CD4-positive, alpha-beta T cell (primary cell): ENCODE measurements at regions not wholly inside any gene's neighbourhood (a gene's known extent, or its start where the extent isn't known, plus 50 kb on each side); places are given as distances from the start of the nearest gene placed in this dataset.
"Not testable (repeated sequence)": the region's sequence is repeated elsewhere in the genome, so short reads cannot be mapped to it uniquely, and the experiment has no call there.

Experiments used
- ATAC-seq: fragments of 200-7000 bp; cut with Tn5 transposase; one replicate; pipeline ENCODE4 v1.10.0; 2022; ENCODE audit warnings: mild to moderate bottlenecking; ENCODE audit not compliant: poor library complexity
- CTCF ChIA-PET: fragments of 350-600 bp; sonication (Branson Sonifier 250); formaldehyde crosslinking; loops from one replicate; lab custom pipeline; 2021; ENCODE audit warnings: antibody characterized with exemption, inconsistent platforms; lab: Charles Lee
- POLR2A ChIA-PET: fragments of 350-600 bp; sonication (Branson Sonifier 250); formaldehyde crosslinking; loops from one replicate; lab custom pipeline; 2021; ENCODE audit warnings: antibody characterized with exemption, inconsistent platforms; lab: Charles Lee
- DNase-seq, 14 experiments: peaks; one replicate each; pipeline ENCODE4 v3.0.0-alpha.2; 2013 to 2020; ENCODE audit warnings: mixed read lengths in 2 of 14
- H3K27ac ChIP-seq, 2 donors: one replicate each; pipeline versions ENCODE4 v1.5.1 to v1.7.0; 2013; ENCODE audit warnings: low read length in 2 of 2, low read depth in 1 of 2, mild to moderate bottlenecking in 1 of 2
- H3K27me3 ChIP-seq, 2 experiments: 1 replicate in 1 of 2; 2 replicates in 1 of 2; pipeline versions ENCODE4 v1.6.1 to v1.7.0; 2013; ENCODE audit warnings: low read length in 2 of 2, control low read depth in 1 of 2, mild to moderate bottlenecking in 1 of 2, moderate library complexity in 1 of 2; ENCODE audit not compliant: insufficient read depth in 2 of 2, control insufficient read depth in 1 of 2
- H3K36me3 ChIP-seq: one replicate; pipeline ENCODE4 v1.6.1; 2013; ENCODE audit warnings: low read length, control low read depth; ENCODE audit not compliant: insufficient read depth
- H3K4me1 ChIP-seq: one replicate; pipeline ENCODE4 v1.6.1; 2013; ENCODE audit warnings: low read length, control low read depth; ENCODE audit not compliant: insufficient read depth
- H3K4me3 ChIP-seq: one replicate; pipeline ENCODE4 v1.5.1; 2013; ENCODE audit warnings: mild to moderate bottlenecking, low read length, moderate library complexity
- H3K9me3 ChIP-seq, 2 experiments: 1 replicate in 1 of 2; 2 replicates in 1 of 2; pipeline versions ENCODE4 v1.6.1 to v1.7.0; 2013; ENCODE audit warnings: low read length in 2 of 2, mild to moderate bottlenecking in 2 of 2, control low read depth in 1 of 2, moderate library complexity in 1 of 2; ENCODE audit not compliant: control insufficient read depth in 1 of 2, insufficient read depth in 1 of 2
- H3K27ac Mint-ChIP-seq: one replicate; pipeline ENCODE4 v1.8.0; 2020; ENCODE audit warnings: mixed read lengths
- H3K27me3 Mint-ChIP-seq: one replicate; pipeline ENCODE4 v1.8.0; 2021; ENCODE audit warnings: mixed read lengths
- H3K36me3 Mint-ChIP-seq: one replicate; pipeline ENCODE4 v1.8.0; 2021; ENCODE audit warnings: low read depth, mixed read lengths
- H3K4me1 Mint-ChIP-seq: one replicate; pipeline ENCODE4 v1.8.0; 2021; ENCODE audit warnings: low read depth, mixed read lengths
- H3K4me3 Mint-ChIP-seq: one replicate; pipeline ENCODE4 v1.8.0; 2020; ENCODE audit warnings: mild to moderate bottlenecking, mixed read lengths
- H3K9me3 Mint-ChIP-seq: one replicate; pipeline ENCODE4 v1.8.0; 2020; ENCODE audit warnings: mixed read lengths
- intact Hi-C, 2 experiments: fragments of 100-400 bp; cut with DNase I in 1 of 2; cut with micrococcal nuclease in 1 of 2; formaldehyde crosslinking; loops; one replicate each; pipeline versions ENCODE4 v1.15.1 to v1.9.0; 2023 to 2025; cut with DNase I, micrococcal nuclease
- TF ChIP-seq, protein P1 (sequence below): fragments of 200-600 bp; IDR thresholded peaks from one replicate; pipeline ENCODE4 v1.8.0; 2022; ENCODE audit warnings: antibody characterized with exemption, mild to moderate bottlenecking

DNA sequence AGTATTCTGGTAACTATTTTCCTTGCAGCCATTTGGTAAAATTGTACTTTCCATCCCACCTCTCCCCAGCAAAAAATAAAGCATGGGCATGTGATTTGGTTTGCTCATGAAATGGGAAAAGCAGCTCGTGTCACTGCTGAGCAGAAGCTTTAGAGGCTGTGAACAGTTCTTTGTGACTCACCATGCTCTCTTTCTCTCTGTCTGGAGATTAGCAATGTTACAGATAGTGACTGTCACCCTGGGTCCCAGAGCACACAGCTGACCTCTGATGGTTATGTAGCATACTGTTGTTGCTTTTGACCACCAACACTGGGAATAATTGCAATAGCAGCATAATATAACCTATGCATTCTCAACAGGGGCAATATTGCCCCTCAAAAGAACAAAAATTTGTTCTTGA lies 70.6 kb downstream of the RGS2 start:
- H3K27ac ChIP-seq = no peak overlapping the region
- Mint-ChIP-seq H3K4me1 (no peaks in the 10 kb centered on the region), H3K27me3 (peaks cover 10% of the 10 kb centered on the region), H3K9me3 (no peaks in the 10 kb centered on the region), H3K4me3 (no peak overlapping the region), H3K27ac (no peak overlapping the region), H3K36me3 (no peaks in the 10 kb centered on the region)
- no peaks in the 10 kb centered on the region for H3K27me3 ChIP-seq
- H3K36me3 ChIP-seq = no peaks in the 10 kb centered on the region
- DNase-seq (peak in 2 of 14 experiments; percentile 16 to 42), ATAC-seq (no peak)
- CTCF ChIA-PET = no interaction called here
- intact Hi-C loops = no loop called here
- no peaks in the 10 kb centered on the region for H3K4me1 ChIP-seq
- H3K9me3 ChIP-seq = no peaks in the 10 kb centered on the region
- H3K4me3 ChIP-seq = no peak overlapping the region
- POLR2A ChIA-PET = no interaction called here
- TF ChIP-seq, protein P1, sequence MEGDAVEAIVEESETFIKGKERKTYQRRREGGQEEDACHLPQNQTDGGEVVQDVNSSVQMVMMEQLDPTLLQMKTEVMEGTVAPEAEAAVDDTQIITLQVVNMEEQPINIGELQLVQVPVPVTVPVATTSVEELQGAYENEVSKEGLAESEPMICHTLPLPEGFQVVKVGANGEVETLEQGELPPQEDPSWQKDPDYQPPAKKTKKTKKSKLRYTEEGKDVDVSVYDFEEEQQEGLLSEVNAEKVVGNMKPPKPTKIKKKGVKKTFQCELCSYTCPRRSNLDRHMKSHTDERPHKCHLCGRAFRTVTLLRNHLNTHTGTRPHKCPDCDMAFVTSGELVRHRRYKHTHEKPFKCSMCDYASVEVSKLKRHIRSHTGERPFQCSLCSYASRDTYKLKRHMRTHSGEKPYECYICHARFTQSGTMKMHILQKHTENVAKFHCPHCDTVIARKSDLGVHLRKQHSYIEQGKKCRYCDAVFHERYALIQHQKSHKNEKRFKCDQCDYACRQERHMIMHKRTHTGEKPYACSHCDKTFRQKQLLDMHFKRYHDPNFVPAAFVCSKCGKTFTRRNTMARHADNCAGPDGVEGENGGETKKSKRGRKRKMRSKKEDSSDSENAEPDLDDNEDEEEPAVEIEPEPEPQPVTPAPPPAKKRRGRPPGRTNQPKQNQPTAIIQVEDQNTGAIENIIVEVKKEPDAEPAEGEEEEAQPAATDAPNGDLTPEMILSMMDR = no peak

DNA sequence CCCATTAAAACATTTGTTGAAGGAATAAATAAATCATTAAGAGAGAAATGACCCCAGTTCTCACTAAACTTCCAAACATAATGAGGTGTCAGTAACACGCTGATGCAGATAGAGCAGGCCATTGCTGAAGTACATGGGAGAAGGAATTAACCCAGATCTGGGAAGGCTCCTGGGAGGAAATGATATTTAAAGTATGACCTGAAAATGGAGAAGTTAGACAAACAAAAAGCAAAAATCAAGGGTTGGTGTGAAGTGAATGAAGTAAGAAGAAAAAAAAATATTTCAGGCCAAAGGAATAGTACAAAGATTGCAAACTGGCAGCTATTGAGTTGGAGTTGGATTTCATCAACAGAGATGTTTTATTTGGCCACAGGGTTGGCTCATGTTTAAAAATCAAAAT lies 71.4 kb downstream of the RGS2 start:
- ChIA-PET POLR2A (no interaction called here), CTCF (no interaction called here)
- H3K4me1 ChIP-seq = no peaks in the 10 kb centered on the region
- DNase-seq (no peak), ATAC-seq (no peak)
- H3K4me3 ChIP-seq = no peak overlapping the region
- peaks cover 9% of the 10 kb centered on the region for H3K27me3 Mint-ChIP-seq
- TF ChIP-seq, protein P1 = no peak
- no peaks in the 10 kb centered on the region for H3K9me3 ChIP-seq
- H3K9me3 Mint-ChIP-seq = no peaks in the 10 kb centered on the region
- H3K36me3 ChIP-seq = no peaks in the 10 kb centered on the region
- no peak overlapping the region for H3K27ac Mint-ChIP-seq
- no peaks in the 10 kb centered on the region for H3K36me3 Mint-ChIP-seq
- no peak overlapping the region for H3K4me3 Mint-ChIP-seq
- intact Hi-C loops = no loop called here
- no peak overlapping the region for H3K27ac ChIP-seq
- H3K27me3 ChIP-seq = no peaks in the 10 kb centered on the region
- no peaks in the 10 kb centered on the region for H3K4me1 Mint-ChIP-seq

DNA sequence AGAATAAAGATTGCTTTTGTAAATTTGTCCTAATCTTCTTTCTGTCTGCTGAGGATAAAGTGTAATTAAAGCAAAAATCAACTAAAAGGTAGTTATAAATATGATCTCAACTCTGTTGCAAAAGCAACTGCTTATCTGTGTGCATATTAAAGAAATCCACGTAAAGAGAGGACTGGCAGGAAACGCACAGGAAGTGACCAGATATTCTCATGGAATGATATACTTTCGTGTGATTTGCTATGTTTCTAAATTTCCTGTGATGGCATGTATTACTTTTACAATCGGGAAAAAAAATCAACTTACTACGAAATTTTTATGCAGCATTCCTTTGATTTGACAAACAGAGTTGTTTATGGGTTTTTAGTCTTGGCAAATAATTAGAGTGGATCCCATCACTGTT lies 75.4 kb downstream of the RGS2 start:
- Mint-ChIP-seq H3K4me1 (no peaks in the 10 kb centered on the region), H3K4me3 (no peak overlapping the region), H3K36me3 (no peaks in the 10 kb centered on the region), H3K27ac (no peak overlapping the region), H3K27me3 (peaks cover 4% of the 10 kb centered on the region), H3K9me3 (no peaks in the 10 kb centered on the region)
- H3K36me3 ChIP-seq = no peaks in the 10 kb centered on the region
- POLR2A ChIA-PET = no interaction called here
- CTCF ChIA-PET = no interaction called here
- DNase-seq = no peak
- no peak overlapping the region for H3K4me3 ChIP-seq
- H3K4me1 ChIP-seq = no peaks in the 10 kb centered on the region
- H3K27ac ChIP-seq = no peak overlapping the region
- no peaks in the 10 kb centered on the region for H3K27me3 ChIP-seq
- TF ChIP-seq, protein P1 = no peak
- H3K9me3 ChIP-seq = no peaks in the 10 kb centered on the region
- no peak for ATAC-seq
- intact Hi-C loops = no loop called here

DNA sequence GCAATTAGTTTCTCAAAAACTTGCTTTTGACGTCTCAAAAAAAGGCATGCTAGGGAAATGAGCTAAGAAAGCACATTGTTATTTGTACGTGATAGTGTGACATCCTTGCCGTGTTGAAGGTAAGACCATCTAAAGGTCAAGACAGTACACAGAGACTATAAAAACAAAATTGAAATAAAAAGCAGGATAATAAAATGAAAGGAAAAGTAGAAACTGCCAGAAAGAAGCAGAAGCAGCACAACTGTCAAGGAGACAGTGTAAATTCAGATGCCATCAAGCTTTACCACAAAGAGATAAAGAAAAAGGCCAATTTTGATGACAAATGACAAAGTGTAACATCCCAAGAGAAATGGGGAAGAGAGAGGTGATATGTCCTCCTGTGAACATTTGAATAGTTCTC lies 76.5 kb downstream of the RGS2 start:
- H3K36me3 Mint-ChIP-seq, intact Hi-C loops, CTCF ChIA-PET, H3K4me3 ChIP-seq, H3K27ac ChIP-seq, H3K36me3 ChIP-seq, H3K27me3 Mint-ChIP-seq, H3K9me3 ChIP-seq, H3K27ac Mint-ChIP-seq, DNase-seq, H3K9me3 Mint-ChIP-seq, ATAC-seq, H3K4me1 Mint-ChIP-seq, H3K27me3 ChIP-seq, H3K4me1 ChIP-seq, POLR2A ChIA-PET, H3K4me3 Mint-ChIP-seq: not testable (repeated sequence)
